Amniotic epithelial cell (primary cell): ENCODE measurements at regions not wholly inside any gene's neighbourhood (a gene's known extent, or its start where the extent isn't known, plus 50 kb on each side); places are given as distances from the start of the nearest gene placed in this dataset.

Experiments used
- DNase-seq: peaks from one replicate; pipeline ENCODE4 v3.0.0-alpha.2; 2010; ENCODE audit warnings: low read depth

- no peak for DNase-seq
Measured at GRCh38 chr10:2020836-2021235, 283.5 kb upstream of the ADARB2 start.

- no peak for DNase-seq
Measured at GRCh38 chr10:2019803-2020202, 282.5 kb upstream of the ADARB2 start.

GRCh38 chr10:2019281-2019680 is 282.0 kb upstream of the ADARB2 start:
- DNase-seq: no peak

GRCh38 chr10:2014541-2014940 is 277.2 kb upstream of the ADARB2 start:
- no peak for DNase-seq

- no peak for DNase-seq
Measured at GRCh38 chr10:2012209-2012608, 274.9 kb upstream of the ADARB2 start.

GRCh38 chr10:2011106-2011716 is 273.9 kb upstream of the ADARB2 start:
- DNase-seq: no peak

GRCh38 chr10:2005546-2005945 is 268.2 kb upstream of the ADARB2 start:
- DNase-seq: no peak

- no peak for DNase-seq
Measured at GRCh38 chr10:1992930-1993329, 255.6 kb upstream of the ADARB2 start.

- DNase-seq: no peak
Measured at GRCh38 chr10:1989090-1989489, 251.8 kb upstream of the ADARB2 start.

GRCh38 chr10:1981976-1982375 is 244.7 kb upstream of the ADARB2 start:
- DNase-seq: no peak

GRCh38 chr10:1980459-1980858 is 243.1 kb upstream of the ADARB2 start:
- DNase-seq: no peak

- no peak for DNase-seq
Measured at GRCh38 chr10:1978584-1978983, 241.3 kb upstream of the ADARB2 start.

GRCh38 chr10:1977461-1977860 is 240.1 kb upstream of the ADARB2 start:
- DNase-seq: no peak

- no peak for DNase-seq
Measured at GRCh38 chr10:1972406-1972805, 235.1 kb upstream of the ADARB2 start.

GRCh38 chr10:1968257-1969033 is 231.1 kb upstream of the ADARB2 start:
- DNase-seq: no peak

GRCh38 chr10:1966712-1967376 is 229.5 kb upstream of the ADARB2 start:
- no peak for DNase-seq

- DNase-seq: no peak
Measured at GRCh38 chr10:1964476-1964875, 227.2 kb upstream of the ADARB2 start.

GRCh38 chr10:1963341-1963740 is 226.0 kb upstream of the ADARB2 start:
- DNase-seq: no peak

- no peak for DNase-seq
Measured at GRCh38 chr10:1961989-1962388, 224.7 kb upstream of the ADARB2 start.

GRCh38 chr10:1960982-1961381 is 223.7 kb upstream of the ADARB2 start:
- DNase-seq: no peak

GRCh38 chr10:1957057-1957456 is 219.7 kb upstream of the ADARB2 start:
- DNase-seq: no peak

- DNase-seq: no peak
Measured at GRCh38 chr10:1954300-1954699, 217.0 kb upstream of the ADARB2 start.
